GM23338 (cell line): ENCODE measurements at regions not wholly inside any gene's neighbourhood (a gene's known extent, or its start where the extent isn't known, plus 50 kb on each side); places are given as distances from the start of the nearest gene placed in this dataset.

Experiments
- CREB1 ChIP-seq: fragments of 250-450 bp; sonication (Bioruptor Pico); IDR thresholded peaks from 2 replicates; pipeline ENCODE4 v1.5.0; 2020; ENCODE audit warnings: low read depth, mild to moderate bottlenecking, moderate library complexity
- CTCF ChIP-seq, 2 experiments: fragments of 200-600 bp in 1 of 2; sonication (generic) in 1 of 2; conservative IDR thresholded peaks; 2 replicates each; pipeline versions ENCODE4 v1.5.1 to v1.6.1; 2016 to 2017; ENCODE audit warnings: antibody characterized with exemption in 2 of 2, low read depth in 2 of 2, mild to moderate bottlenecking in 2 of 2, moderate library complexity in 1 of 2
- JUNB ChIP-seq: IDR thresholded peaks from one replicate; pipeline ENCODE4 v1.6.1; 2016; ENCODE audit warnings: antibody characterized with exemption; ENCODE audit not compliant: unreplicated experiment
- POLR2AphosphoS5 ChIP-seq: IDR thresholded peaks from 2 replicates; pipeline ENCODE4 v1.6.1; 2016; ENCODE audit warnings: antibody characterized with exemption, low read depth
- REST ChIP-seq: IDR thresholded peaks from one replicate; pipeline ENCODE4 v1.6.1; 2018; ENCODE audit warnings: antibody characterized with exemption; ENCODE audit not compliant: unreplicated experiment
- STAT1 ChIP-seq: IDR thresholded peaks from one replicate; pipeline ENCODE4 v1.6.1; 2016; ENCODE audit warnings: antibody characterized with exemption; ENCODE audit not compliant: unreplicated experiment

GRCh38 chr4:24742335-24742734 is 53.0 kb upstream of the SOD3 start:
- TF ChIP-seq STAT1 (no peak), CTCF (conservative IDR thresholded peaks at IDR 0.05; ENCODE audit: low read depth in 2 of 2) (no peak), CREB1 (CRISPR knock-in tag) (no peak), JUNB (no peak), POLR2AphosphoS5 (no peak), REST (no peak)
